HG02870 (cell line): ENCODE measurements at regions not wholly inside any gene's neighbourhood (a gene's known extent, or its start where the extent isn't known, plus 50 kb on each side); places are given as distances from the start of the nearest gene placed in this dataset.
"Not testable (repeated sequence)": the region's sequence is repeated elsewhere in the genome, so short reads cannot be mapped to it uniquely, and the experiment has no call there.

ENCODE experiments used
- ATAC-seq: cut with Tn5 transposase; IDR thresholded peaks from one replicate; pipeline ENCODE4 v1.9.1; 2021; ENCODE audit warnings: mild to moderate bottlenecking, moderate library complexity; ENCODE audit not compliant: unreplicated experiment

GRCh38 chr6:170036367-170036766 is 254.5 kb downstream of the DLL1 start:
- not testable (repeated sequence) for ATAC-seq

GRCh38 chr6:170035901-170036304 is 255.0 kb downstream of the DLL1 start:
- ATAC-seq = no peak

GRCh38 chr6:170035044-170035443 is 255.8 kb downstream of the DLL1 start:
- no peak for ATAC-seq

GRCh38 chr6:170034294-170034693 is 256.6 kb downstream of the DLL1 start:
- no peak for ATAC-seq

GRCh38 chr6:170033666-170034065 is 257.2 kb downstream of the DLL1 start:
- ATAC-seq = no peak

- ATAC-seq = no peak
Measured at GRCh38 chr6:170032706-170033309, 258.1 kb downstream of the DLL1 start.

- no peak for ATAC-seq
Measured at GRCh38 chr6:170032197-170032596, 258.7 kb downstream of the DLL1 start.

GRCh38 chr6:170031684-170032121 is 259.2 kb downstream of the DLL1 start:
- ATAC-seq = no peak

- no peak for ATAC-seq
Measured at GRCh38 chr6:170030821-170031471, 259.9 kb downstream of the DLL1 start.

GRCh38 chr6:170030284-170030815 is 260.5 kb downstream of the DLL1 start:
- no peak for ATAC-seq

- no peak for ATAC-seq
Measured at GRCh38 chr6:170029416-170030283, 261.2 kb downstream of the DLL1 start.

- ATAC-seq = no peak
Measured at GRCh38 chr6:170028629-170029345, 262.1 kb downstream of the DLL1 start.

- ATAC-seq = no peak
Measured at GRCh38 chr6:170027647-170028043, 263.2 kb downstream of the DLL1 start.

- ATAC-seq = no peak
Measured at GRCh38 chr6:170026751-170027646, 263.9 kb downstream of the DLL1 start.

GRCh38 chr6:170025935-170026750 is 264.7 kb downstream of the DLL1 start:
- no peak for ATAC-seq

GRCh38 chr6:170025341-170025911 is 265.5 kb downstream of the DLL1 start:
- ATAC-seq = no peak

- ATAC-seq = no peak
Measured at GRCh38 chr6:170024940-170025339, 265.9 kb downstream of the DLL1 start.

GRCh38 chr6:170023620-170024521 is 267.0 kb downstream of the DLL1 start:
- no peak for ATAC-seq
